GM10266 (cell line): ENCODE measurements at regions not wholly inside any gene's neighbourhood (a gene's known extent, or its start where the extent isn't known, plus 50 kb on each side); places are given as distances from the start of the nearest gene placed in this dataset.

ENCODE experiments used
- DNase-seq: peaks from one replicate; pipeline ENCODE4 v3.0.0; 2012; ENCODE audit errors: extremely low spot score
- TF ChIP-seq, protein P1 (sequence below): IDR thresholded peaks from 2 replicates; pipeline ENCODE4 v1.5.1; 2012; ENCODE audit warnings: mild to moderate bottlenecking, low read depth; ENCODE audit not compliant: control insufficient read depth, insufficient read depth; ENCODE audit errors: missing control alignments

DNA sequence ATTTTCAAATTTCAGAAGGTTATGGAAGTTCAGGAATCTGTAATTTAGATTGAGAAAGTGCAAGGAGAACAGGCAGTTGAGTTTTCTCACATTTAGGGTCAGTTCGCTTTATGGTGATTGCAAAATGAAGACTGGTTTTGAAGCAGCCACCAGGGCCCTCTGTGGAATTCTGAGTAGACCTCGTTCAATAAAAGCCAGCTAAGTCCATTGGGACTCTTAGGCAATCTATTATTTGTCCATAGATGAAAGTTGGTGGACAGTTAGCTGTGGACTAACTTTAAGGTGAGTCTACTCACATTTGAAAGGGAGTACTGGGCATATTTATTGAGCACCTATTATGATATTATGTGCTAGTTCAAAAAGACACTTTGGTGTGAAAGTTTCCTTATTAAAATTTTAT is 266.3 kb upstream of the LINC00305 start:
- DNase-seq: no peak
- TF ChIP-seq, protein P1, sequence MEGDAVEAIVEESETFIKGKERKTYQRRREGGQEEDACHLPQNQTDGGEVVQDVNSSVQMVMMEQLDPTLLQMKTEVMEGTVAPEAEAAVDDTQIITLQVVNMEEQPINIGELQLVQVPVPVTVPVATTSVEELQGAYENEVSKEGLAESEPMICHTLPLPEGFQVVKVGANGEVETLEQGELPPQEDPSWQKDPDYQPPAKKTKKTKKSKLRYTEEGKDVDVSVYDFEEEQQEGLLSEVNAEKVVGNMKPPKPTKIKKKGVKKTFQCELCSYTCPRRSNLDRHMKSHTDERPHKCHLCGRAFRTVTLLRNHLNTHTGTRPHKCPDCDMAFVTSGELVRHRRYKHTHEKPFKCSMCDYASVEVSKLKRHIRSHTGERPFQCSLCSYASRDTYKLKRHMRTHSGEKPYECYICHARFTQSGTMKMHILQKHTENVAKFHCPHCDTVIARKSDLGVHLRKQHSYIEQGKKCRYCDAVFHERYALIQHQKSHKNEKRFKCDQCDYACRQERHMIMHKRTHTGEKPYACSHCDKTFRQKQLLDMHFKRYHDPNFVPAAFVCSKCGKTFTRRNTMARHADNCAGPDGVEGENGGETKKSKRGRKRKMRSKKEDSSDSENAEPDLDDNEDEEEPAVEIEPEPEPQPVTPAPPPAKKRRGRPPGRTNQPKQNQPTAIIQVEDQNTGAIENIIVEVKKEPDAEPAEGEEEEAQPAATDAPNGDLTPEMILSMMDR: no peak

- no peak for DNase-seq
- TF ChIP-seq, protein P1: no peak
Measured at GRCh38 chr18:64410685-64411084, 261.8 kb upstream of the LINC00305 start.

DNA sequence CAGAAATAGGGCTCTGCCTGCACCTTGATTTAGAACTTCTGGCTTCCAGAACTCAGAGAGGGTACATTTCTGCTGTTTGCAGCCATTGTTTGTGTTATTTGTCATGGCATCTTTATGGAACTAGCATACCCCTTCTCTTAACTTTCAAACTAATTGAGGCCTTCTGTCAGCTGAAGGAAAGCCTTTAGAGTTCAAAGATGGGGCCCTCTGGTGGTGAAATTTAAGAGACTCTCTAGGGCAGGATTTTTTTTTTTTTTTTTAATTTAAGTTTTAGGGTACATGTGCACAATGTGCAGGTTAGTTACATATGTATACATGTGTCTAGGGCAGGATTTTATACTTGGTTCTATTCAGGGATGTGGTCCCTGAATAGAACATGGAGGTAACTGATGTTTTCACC is 260.6 kb upstream of the LINC00305 start:
- TF ChIP-seq, protein P1: peak; percentile 28
- peak; percentile 15 for DNase-seq

- TF ChIP-seq, protein P1: no peak
- no peak for DNase-seq
Measured at GRCh38 chr18:64407606-64408005, 258.7 kb upstream of the LINC00305 start.

- DNase-seq: no peak
- TF ChIP-seq, protein P1: no peak
Measured at GRCh38 chr18:64405161-64405560, 256.3 kb upstream of the LINC00305 start.

GRCh38 chr18:64403784-64404503 is 255.1 kb upstream of the LINC00305 start:
- TF ChIP-seq, protein P1: no peak
- no peak for DNase-seq

GRCh38 chr18:64402636-64403035 is 253.7 kb upstream of the LINC00305 start:
- TF ChIP-seq, protein P1: no peak
- DNase-seq: no peak
